ENCODE measurements at regions not wholly inside any gene's neighbourhood (a gene's known extent, or its start where the extent isn't known, plus 50 kb on each side); places are given as distances from the start of the nearest gene placed in this dataset.

DNA sequence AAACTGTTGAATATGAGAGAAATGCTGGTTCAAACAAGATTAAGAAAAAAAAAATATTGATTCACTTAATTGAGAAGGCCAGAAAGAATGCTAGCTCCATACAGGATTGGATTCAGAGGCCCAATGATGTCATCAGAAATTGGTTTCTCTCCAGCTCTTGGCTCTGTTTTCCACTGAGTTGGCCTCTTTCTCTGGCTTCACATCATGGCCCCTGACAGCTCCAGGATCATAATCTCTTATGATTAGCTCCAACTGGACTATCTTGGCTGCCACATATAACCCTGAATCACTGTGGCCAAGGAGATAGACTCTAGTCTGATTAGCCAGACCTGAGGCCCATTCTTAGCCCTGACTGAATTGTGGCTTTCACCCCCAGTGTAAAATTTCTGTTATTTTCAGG, 244.7 kb upstream of the GRAMD2B start:
- DNase-seq (ENCODE audit: low read depth): no peak
- in situ Hi-C loops (cut with HindIII; ENCODE audit: low pct_unique_long_range_greater_than_20kb, low sequenced_read_pairs): no loop called here

DNA sequence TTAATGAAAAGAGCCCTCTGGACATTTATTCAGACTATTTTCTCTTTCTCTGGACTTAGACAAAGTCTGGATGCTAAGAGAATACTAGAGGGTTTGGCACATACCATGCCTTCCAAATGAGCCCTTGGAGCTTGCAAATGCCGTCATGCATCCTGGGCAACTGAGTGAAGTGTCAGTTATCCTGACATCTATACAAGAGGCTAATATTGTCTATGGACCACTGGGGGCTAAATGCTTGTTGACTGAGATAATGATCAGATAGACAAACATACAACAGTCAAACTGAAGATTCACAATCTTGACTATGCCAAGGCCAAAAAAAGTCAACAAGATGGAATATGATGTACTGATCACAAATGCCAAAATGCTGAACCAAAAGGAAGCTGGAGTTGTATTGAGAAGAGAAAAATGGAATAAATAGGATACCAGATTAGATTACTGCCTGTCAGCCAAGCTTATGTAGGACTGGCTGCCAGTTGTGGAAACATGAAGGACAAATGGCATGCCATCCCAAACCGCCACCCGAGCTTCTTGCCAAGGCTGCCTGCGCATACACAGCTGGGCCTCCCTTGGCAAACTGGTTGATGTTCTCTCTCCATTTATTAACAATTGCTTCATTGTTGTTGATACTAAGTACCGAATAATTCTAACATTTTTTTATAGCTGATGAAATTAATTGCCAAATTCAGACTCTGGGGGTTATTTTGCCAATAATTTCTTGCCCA, 240.1 kb upstream of the GRAMD2B start:
- DNase-seq (ENCODE audit: low read depth): no peak
- in situ Hi-C loops (cut with HindIII; ENCODE audit: low pct_unique_long_range_greater_than_20kb, low sequenced_read_pairs): no loop called here

DNA sequence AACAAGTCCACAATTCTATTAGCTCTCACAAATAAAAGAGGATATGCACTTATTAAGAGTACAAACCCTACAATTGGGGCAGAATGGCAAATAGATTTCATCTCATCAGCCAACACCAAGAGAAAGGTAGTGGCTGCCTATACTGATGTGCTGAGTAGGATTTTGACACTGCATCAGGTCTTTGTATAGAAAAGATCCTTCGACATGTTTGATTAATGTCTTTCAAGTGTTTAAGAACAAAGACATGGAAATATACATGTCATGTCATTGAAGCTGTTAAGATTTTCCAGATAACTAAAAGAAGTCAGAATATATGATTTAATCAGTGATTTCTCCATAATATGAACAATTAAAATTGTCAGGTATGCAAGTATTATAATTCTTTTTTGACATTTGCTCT, 238.7 kb upstream of the GRAMD2B start:
- DNase-seq (ENCODE audit: low read depth): no peak
- in situ Hi-C loops (cut with HindIII; ENCODE audit: low pct_unique_long_range_greater_than_20kb, low sequenced_read_pairs): no loop called here

DNA sequence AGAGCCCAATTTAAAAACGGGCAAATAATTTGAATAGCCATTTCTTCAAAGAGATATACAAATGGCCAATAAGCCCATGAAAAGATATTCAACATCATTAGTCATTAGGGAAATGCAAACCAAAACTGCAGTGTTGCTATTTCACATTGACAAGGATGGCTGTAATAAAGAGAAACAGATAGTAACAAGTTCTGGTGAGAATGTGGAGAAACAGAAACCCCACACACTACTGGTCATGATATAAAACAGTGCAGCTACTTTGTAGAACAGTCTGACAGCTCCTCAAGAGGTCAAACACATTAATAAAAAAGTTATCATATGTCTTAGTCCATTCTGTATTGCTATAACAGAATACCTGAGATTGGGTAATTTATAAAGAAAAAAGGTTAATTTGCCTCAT, 237.0 kb upstream of the GRAMD2B start:
- in situ Hi-C loops (cut with HindIII; ENCODE audit: low pct_unique_long_range_greater_than_20kb, low sequenced_read_pairs): no loop called here
- DNase-seq (ENCODE audit: low read depth): no peak

DNA sequence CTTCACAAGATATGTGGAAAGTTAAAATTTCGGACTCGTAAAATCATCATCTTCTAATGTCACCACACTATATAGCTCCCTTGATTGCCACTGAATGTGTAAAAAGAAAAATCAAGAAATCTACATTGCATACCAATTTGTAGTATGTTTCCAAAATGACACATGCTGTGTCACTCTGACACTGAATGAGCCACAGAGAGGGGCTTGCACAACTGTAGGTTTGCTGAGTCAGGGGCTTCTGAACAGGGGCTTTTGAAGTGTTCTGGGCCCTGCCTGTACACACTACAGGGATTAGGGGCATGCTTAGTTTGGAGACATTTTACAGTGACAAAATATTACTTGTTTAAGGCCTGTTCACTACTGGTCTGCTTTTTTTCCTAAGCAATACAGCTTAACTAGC, 234.4 kb upstream of the GRAMD2B start:
- in situ Hi-C loops (cut with HindIII; ENCODE audit: low pct_unique_long_range_greater_than_20kb, low sequenced_read_pairs): no loop called here
- DNase-seq (ENCODE audit: low read depth): no peak

DNA sequence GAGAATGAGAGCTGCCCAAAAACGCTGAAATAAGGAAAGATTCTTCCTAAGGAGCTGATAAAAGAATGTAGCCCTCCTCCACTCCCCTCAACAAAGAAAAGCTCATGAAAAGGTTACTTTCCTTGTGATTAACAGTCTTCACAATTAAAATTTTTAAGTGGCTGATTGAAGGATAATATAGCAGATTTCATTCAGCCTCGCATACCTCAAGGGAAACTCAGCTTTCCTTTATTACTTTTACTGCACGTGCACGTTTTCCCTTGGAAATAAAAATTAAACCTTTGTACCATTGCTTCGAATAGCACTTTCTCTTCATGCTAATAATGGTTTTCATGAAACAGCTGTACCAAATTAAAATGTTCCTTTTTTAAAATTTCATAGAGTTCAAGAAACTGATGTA, 234.0 kb upstream of the GRAMD2B start:
- no peak for DNase-seq (ENCODE audit: low read depth)
- in situ Hi-C loops (cut with HindIII; ENCODE audit: low pct_unique_long_range_greater_than_20kb, low sequenced_read_pairs): no loop called here

DNA sequence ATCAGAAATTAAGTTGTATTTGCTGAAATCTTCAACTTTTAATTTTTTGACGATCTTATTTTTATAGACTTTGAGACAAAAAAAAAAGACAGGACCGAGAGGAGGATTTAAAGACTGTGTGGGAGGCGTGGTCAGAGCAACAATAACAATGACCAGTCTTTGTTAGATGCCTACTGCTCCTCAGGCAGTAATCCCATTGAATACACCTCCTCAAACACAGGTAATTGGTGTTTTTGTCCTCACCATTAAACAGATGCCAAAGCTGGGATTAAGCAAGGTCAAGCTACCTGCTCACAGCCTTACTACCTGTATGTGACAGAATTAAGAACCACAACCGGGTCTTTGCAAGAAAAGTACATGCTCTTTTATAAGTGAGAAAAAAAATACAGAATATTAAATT, 233.3 kb upstream of the GRAMD2B start:
- no peak for DNase-seq (ENCODE audit: low read depth)
- in situ Hi-C loops (cut with HindIII; ENCODE audit: low pct_unique_long_range_greater_than_20kb, low sequenced_read_pairs): no loop called here

DNA sequence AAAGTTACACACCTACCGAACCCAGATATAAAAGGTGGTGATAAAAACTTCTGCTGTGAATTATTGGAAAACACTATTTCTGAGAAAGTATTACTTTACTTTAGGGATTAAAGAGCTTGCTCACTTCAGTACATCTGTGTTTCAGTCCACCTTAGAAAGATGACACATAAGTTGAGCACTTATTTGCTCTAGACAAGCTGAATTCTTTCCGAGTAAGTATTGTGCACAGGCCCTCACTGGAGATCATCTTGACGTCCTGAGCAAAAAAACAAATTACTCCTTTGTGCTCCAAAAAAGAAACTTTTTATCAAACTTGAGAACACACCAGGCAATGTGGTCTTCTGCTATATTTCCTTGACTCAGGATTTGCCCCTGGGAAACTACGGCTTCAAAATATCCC, 231.0 kb upstream of the GRAMD2B start:
- no peak for DNase-seq (ENCODE audit: low read depth)
- in situ Hi-C loops (cut with HindIII; ENCODE audit: low pct_unique_long_range_greater_than_20kb, low sequenced_read_pairs): no loop called here

DNA sequence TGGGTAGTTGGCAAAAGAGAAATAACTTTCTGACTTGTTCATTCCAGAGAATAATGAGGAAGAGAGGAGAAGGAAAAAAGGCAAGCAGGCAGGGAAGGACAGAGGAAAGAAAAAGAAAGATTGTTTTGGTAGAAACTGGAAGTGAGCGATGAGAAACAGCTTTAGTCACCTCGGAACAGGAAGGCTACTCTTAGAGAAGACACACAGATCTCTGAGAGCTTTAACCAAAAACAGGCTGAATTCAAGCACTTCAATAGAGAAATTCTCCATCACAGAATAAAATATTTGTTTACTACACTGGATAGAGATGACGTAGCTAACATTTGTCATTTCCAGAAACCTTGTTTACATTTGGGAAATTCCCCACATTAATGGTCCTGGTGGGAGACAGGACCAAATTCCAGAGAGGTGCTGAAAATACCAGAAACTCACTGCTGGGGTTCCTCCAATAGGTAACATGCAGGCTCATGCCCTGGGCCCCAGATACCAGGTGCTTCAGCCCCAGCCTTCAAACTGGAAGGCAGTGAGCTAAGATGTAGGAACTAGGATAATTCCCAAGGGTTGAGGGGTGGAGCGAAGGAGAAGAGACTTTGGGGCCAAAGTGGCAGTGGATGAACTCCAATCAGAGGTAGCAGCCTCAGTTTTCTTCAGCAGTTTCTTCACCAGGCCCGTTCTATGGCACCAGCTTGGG, 227.7 kb upstream of the GRAMD2B start:
- in situ Hi-C loops (cut with HindIII; ENCODE audit: low pct_unique_long_range_greater_than_20kb, low sequenced_read_pairs): no loop called here
- no peak for DNase-seq (ENCODE audit: low read depth)

DNA sequence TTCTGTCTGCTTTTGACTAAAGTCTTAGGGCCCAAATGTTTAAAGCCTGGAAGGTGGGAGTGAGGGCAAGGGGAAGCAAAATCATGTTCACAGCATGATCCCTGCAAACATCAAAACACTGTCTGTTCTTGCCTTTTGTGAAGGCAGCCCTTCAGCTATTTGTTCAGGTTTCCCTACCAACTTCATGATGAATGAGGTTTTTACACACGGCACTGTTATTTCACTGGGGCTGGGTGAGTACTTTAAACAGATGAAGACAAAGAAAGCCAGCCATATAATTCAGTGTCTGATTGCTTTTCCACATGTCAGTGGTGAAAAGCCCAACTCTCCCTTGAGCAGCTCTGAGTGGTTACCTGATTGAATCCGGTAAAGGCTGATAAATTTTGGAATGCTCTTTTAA, 224.7 kb upstream of the GRAMD2B start:
- no peak for DNase-seq (ENCODE audit: low read depth)
- in situ Hi-C loops (cut with HindIII; ENCODE audit: low pct_unique_long_range_greater_than_20kb, low sequenced_read_pairs): no loop called here

DNA sequence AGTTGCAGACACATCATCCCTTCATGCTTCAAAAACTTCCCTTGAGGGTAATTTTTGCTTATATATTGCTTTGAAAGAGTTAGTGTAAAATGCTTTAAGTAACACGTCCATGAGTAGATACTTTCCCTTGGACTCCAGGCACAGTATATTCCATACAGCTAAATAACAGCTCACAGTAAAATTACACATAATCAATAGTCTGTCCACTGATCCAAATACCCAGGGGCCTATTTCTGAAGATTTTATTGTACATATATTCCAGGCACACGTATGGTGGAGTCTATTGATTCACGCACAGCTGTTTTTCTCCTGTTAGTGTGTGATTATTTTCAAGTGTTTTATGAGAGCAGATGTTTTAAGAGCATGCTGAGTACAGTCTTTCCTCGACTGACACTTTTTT, 223.7 kb upstream of the GRAMD2B start:
- DNase-seq (ENCODE audit: low read depth): no peak
- in situ Hi-C loops (cut with HindIII; ENCODE audit: low pct_unique_long_range_greater_than_20kb, low sequenced_read_pairs): no loop called here

DNA sequence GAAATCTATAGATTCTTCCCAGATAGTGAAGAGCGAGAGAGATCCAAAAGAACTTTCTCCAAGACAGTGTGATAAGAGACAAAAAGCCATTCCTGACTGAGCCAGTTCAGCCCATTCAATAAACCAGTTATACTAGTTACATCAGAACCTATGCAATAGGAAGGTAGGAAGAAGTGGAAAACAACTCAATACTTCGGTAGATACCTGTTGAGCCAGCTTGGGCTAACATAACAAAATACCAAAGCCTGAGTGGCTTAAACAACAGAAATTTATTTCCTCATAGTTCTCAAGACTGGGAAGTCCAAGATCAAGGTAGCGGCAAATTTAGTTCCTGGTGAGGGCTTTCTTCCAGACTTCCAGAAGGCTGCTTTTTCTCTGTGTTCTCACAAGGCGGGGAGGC, 214.5 kb upstream of the GRAMD2B start:
- in situ Hi-C loops (cut with HindIII; ENCODE audit: low pct_unique_long_range_greater_than_20kb, low sequenced_read_pairs): no loop called here
- DNase-seq (ENCODE audit: low read depth): no peak

DNA sequence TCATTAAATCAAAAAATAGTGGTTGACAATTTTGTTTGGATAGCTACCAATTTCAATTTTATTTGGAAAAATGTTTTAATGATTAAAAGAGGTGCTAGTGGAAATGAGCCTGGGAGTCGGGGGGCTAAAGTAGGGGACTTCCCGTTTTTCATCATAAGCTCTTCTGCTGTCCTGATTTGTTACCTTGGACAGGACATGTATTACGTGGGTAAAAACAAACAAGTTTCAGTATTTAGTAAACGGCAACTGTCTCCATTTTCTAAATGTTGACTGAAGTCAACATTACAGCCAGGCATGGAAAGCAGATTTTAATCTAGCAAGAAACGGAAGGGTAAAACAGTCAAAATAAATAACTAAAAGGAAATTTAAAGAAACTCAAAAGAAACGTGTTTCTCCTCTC, 212.3 kb upstream of the GRAMD2B start:
- no peak for DNase-seq (ENCODE audit: low read depth)
- in situ Hi-C loops (cut with HindIII; ENCODE audit: low pct_unique_long_range_greater_than_20kb, low sequenced_read_pairs): no loop called here

DNA sequence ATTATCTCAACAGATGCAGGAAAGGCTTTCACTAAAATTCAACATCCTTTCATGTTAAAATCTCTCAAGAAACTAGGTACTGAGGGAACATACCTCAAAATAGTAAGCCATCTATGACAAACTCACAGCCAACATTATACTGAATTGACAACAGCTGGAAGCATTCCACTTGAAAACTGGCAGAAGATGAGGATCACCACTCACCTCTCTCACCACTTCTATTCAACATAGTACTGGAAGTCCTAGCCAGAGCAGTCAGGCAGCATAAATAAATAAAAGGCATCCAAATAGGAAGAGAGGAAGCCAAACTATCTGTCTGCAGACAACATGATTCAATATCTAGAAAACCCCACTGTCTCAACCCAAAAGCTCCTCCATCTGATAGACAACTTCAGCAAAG, 203.6 kb upstream of the GRAMD2B start:
- DNase-seq (ENCODE audit: low read depth): no peak
- in situ Hi-C loops (cut with HindIII; ENCODE audit: low pct_unique_long_range_greater_than_20kb, low sequenced_read_pairs): no loop called here

DNA sequence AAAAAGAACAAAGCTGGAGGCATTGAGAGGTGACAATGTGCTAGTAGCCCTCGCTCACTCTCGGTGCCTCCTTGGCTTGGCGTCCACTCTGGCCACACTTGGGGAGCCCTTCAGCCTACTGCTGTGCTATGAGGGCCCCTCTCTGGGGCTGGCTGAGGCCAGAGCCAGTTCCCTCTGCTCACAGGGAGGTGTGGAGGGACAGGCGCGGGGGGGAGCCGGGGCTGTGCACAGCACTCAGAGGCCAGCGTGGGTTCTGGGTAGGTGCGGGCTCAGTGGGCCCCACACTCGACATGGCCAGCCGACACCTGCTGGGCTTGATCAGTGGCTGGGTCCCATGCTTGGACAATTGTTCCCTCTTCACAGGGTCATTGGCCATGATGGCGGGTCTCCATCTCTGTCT, 202.5 kb upstream of the GRAMD2B start:
- in situ Hi-C loops (cut with HindIII; ENCODE audit: low pct_unique_long_range_greater_than_20kb, low sequenced_read_pairs): no loop called here
- DNase-seq (ENCODE audit: low read depth): no peak

DNA sequence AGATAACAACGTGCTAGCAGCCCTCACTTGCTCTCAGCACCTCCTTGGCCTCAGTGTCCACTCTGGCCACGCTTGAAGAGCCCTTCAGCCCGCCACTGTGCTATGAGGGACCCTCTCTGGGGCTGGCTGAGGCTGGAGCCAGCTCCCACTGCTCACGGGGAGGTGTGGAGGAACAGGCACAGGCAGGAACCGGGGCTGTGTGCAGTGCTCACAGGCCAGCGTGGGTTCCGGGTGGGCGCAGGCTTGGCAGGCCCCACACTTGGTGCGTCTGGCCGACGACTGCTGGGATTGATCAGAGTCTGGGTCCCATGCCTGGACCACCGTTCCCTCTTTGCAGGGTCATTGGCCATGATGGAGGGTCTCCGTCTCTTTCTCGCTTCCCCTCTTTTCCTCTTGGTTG, 194.3 kb upstream of the GRAMD2B start:
- in situ Hi-C loops (cut with HindIII; ENCODE audit: low pct_unique_long_range_greater_than_20kb, low sequenced_read_pairs): loop anchor here (25.0 kb wide), 1 partner anchor 308 kb away; no protein-coding TSS in a partner anchor
- DNase-seq (ENCODE audit: low read depth): no peak

DNA sequence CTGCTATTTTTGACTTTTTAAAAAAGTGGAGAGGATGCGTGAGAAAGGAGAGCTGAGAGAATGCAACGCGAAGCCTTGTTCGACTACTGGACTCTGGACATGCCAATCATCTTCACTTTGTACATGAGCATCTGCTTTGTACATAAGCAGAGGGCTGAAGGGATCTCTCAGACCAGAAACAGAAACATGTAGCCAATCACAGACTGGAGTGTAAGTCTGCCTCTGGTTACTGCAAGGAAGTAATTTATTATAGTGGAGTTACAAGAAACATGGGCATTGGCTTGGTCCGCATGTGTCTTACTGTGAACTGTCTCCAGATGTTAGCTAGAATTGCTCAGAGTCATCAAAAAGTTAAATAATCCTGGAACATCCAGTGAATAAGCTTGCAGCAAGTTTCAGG, 190.0 kb upstream of the GRAMD2B start:
- in situ Hi-C loops (cut with HindIII; ENCODE audit: low pct_unique_long_range_greater_than_20kb, low sequenced_read_pairs): loop anchor here (25.0 kb wide), 1 partner anchor 304 kb away; no protein-coding TSS in a partner anchor
- DNase-seq (ENCODE audit: low read depth): no peak

DNA sequence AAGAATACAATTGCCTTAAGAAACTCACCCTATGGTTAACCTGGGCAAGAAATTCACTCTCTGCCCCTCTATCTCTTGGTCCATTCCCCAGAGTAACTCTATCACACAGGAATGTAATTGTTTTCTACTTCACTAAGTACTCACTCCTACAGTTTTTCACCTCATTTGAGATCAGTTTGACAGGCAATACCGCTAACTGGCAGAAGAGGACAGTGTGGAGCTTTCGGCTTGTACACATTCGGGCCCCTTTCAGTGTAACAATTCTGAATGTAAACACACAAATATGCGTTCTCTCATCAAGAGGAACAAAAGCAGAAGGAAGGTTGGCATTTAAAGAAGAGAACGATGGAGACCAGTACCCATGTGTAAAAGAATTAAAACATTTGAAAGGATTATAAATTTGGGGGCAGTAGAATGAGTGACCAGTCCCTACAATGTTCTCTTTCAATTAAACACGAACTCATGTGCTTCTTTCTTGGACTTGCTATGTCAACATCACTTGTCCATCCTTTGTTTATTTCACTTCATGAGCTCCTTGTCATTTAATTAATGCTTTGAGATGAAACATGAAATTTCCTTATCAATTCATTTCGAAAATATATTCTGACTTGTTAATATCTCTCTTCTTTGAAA, 188.5 kb upstream of the GRAMD2B start:
- peak; percentile 54 for DNase-seq (ENCODE audit: low read depth)
- in situ Hi-C loops (cut with HindIII; ENCODE audit: low pct_unique_long_range_greater_than_20kb, low sequenced_read_pairs): loop anchor here (25.0 kb wide), 1 partner anchor 303 kb away; no protein-coding TSS in a partner anchor

DNA sequence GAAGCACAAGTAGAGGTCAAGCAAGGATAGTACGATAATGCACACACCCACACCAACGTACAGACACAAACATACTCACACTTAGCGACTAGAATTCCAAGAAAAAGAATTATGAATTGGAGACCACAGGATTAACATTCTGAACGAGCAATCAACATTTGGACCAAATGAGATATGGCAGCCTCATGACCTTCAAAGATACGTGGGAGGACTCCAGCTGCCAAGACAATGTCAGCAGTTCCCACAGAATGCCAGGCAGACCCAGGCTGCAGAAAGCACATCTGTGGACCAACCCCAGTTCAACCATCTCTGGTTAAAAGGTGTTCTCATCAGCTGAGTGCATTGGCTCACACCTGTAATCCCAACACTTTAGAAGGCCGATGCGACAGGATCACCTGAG, 187.6 kb upstream of the GRAMD2B start:
- in situ Hi-C loops (cut with HindIII; ENCODE audit: low pct_unique_long_range_greater_than_20kb, low sequenced_read_pairs): loop anchor here (25.0 kb wide), 1 partner anchor 302 kb away; no protein-coding TSS in a partner anchor
- no peak for DNase-seq (ENCODE audit: low read depth)
